ENCODE measurements at regions not wholly inside any gene's neighbourhood (a gene's known extent, or its start where the extent isn't known, plus 50 kb on each side); places are given as distances from the start of the nearest gene placed in this dataset.

GRCh38 chr3:153051427-153052095, 110.5 kb upstream of the RAP2B start:
- TF ChIP-seq CTCF (IDR thresholded peaks at IDR 0.05; ENCODE audit: insufficient read depth, low read length) = no peak
- no peak for TF ChIP-seq REST (IDR thresholded peaks at IDR 0.05; ENCODE audit: insufficient replicate concordance, low read depth)
- TF ChIP-seq GABPA (IDR thresholded peaks at IDR 0.05; ENCODE audit: low read depth) = no peak
- no peak for TF ChIP-seq POLR2AphosphoS5 (IDR thresholded peaks at IDR 0.05; ENCODE audit: low read depth)
- no peak for TF ChIP-seq SPI1 (IDR thresholded peaks at IDR 0.05; ENCODE audit: borderline replicate concordance, low read depth)
